GM21825 (cell line): ENCODE measurements at regions not wholly inside any gene's neighbourhood (a gene's known extent, or its start where the extent isn't known, plus 50 kb on each side); places are given as distances from the start of the nearest gene placed in this dataset.
"Not testable (repeated sequence)": the region's sequence is repeated elsewhere in the genome, so short reads cannot be mapped to it uniquely, and the experiment has no call there.

Experiments
- ATAC-seq: cut with Tn5 transposase; IDR thresholded peaks from one replicate; pipeline ENCODE4 v1.9.1; 2021; ENCODE audit warnings: mild to moderate bottlenecking, moderate library complexity; ENCODE audit not compliant: unreplicated experiment

- ATAC-seq, result no peak
These were observed 807.4 kb downstream of the TNS3 start for GRCh38 chr7:46774515-46774914.

GRCh38 chr7:46772776-46773175, 809.1 kb downstream of the TNS3 start:
- ATAC-seq, result no peak

- no peak for ATAC-seq
These were observed 814.8 kb downstream of the TNS3 start for GRCh38 chr7:46767071-46767470.

- ATAC-seq, result no peak
These were observed 817.6 kb downstream of the TNS3 start for GRCh38 chr7:46764100-46764936.

- no peak for ATAC-seq
These were observed 818.6 kb downstream of the TNS3 start for GRCh38 chr7:46763344-46763743.

GRCh38 chr7:46759711-46760480, 822.0 kb downstream of the TNS3 start:
- ATAC-seq, result no peak

GRCh38 chr7:46756996-46757395, 824.9 kb downstream of the TNS3 start:
- no peak for ATAC-seq

- no peak for ATAC-seq
These were observed 825.7 kb downstream of the TNS3 start for GRCh38 chr7:46756256-46756655.

- ATAC-seq, result no peak
These were observed 826.5 kb downstream of the TNS3 start for GRCh38 chr7:46755120-46756034.

- ATAC-seq, result no peak
These were observed 827.7 kb downstream of the TNS3 start for GRCh38 chr7:46754140-46754720.

- no peak for ATAC-seq
These were observed 828.2 kb downstream of the TNS3 start for GRCh38 chr7:46753662-46754061.

- ATAC-seq, result no peak
These were observed 829.0 kb downstream of the TNS3 start for GRCh38 chr7:46752881-46753366.

- not testable (repeated sequence) for ATAC-seq
These were observed 829.8 kb downstream of the TNS3 start for GRCh38 chr7:46751927-46752723.

- ATAC-seq, result no peak
These were observed 830.4 kb upstream of the IGFBP3 start for GRCh38 chr7:46751471-46751870.

- ATAC-seq, result no peak
These were observed 829.3 kb upstream of the IGFBP3 start for GRCh38 chr7:46750321-46750865.

- no peak for ATAC-seq
These were observed 827.0 kb upstream of the IGFBP3 start for GRCh38 chr7:46747869-46748576.

GRCh38 chr7:46746695-46747687, 825.9 kb upstream of the IGFBP3 start:
- ATAC-seq, result no peak

GRCh38 chr7:46745707-46746090, 824.6 kb upstream of the IGFBP3 start:
- no peak for ATAC-seq
